ENCODE measurements at regions not wholly inside any gene's neighbourhood (a gene's known extent, or its start where the extent isn't known, plus 50 kb on each side); places are given as distances from the start of the nearest gene placed in this dataset.
A peak's percentile ranks its signal among the peaks of the same experiment; 100 is the strongest.

DNA sequence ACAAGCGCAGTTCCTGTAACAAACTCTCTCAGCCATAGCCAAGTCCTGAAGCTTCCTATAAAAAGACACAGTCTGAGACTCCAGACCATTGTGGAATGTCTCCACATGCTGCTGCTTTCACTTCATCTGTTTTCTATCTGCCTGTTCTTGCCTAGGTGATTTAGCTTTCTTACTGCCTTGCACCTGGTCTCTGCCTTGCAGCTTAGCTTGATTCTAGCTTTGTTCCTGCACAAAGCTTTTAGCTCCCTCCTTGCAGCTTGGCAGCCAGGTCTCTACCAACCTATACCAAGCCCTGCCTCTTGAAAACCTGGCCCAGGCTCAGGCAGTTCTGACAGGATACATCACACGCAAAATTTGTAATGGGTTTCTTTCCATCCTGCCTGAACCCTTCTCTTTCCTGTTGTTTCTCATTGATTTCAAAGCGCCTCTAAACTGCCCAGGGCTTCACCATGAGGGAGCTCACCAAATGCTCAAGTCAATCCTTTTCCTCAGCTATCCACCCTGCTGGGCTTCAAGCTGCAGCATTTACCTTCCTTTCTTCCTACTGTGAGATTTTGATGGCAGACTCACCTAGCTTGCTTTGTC, 941.3 kb upstream of the NXPH2 start:
- no peak overlapping the region; a peak in 1 of 5 replicates for H3K4me3 Mint-ChIP-seq
- no peak overlapping the region for H2BK20ac ChIP-seq (ENCODE audit: low read depth, low read length, poor library complexity, severe bottlenecking)
- H3K27ac ChIP-seq (ENCODE audit: insufficient read length, low read depth, low read length) = peak overlapping the region; percentile 0
- no peaks in the 10 kb centered on the region for H4K20me1 ChIP-seq (ENCODE audit: control insufficient read depth, insufficient read depth, insufficient read length)
- no peak overlapping the region for H3T11ph ChIP-seq (ENCODE audit: low read length)
- DNase-seq = peak; percentile 64
- no peaks in the 10 kb centered on the region for H3K79me1 ChIP-seq (ENCODE audit: insufficient read depth, low read depth, low read length, poor library complexity, severe bottlenecking)
- H2AFZ ChIP-seq (ENCODE audit: low read length) = no peak overlapping the region
- H3K23ac ChIP-seq (ENCODE audit: insufficient read length, low read depth, low read length) = no peak overlapping the region
- no CpG with 5 or more reads among the region's 3 CpGs for WGBS (ENCODE audit: extremely low coverage, insufficient read length, low lambda C conversion rate)
- no peaks in the 10 kb centered on the region for H3K9me3 ChIP-seq (ENCODE audit: control insufficient read depth, low read depth, low read length)
- H3K4me1 ChIP-seq (ENCODE audit: insufficient read depth, low read length) = peaks cover 5% of the 10 kb centered on the region; the same call in 1 of the 2 replicates
- H3K9me3 Mint-ChIP-seq = no peaks in the 10 kb centered on the region
- H3K27me3 ChIP-seq (ENCODE audit: insufficient read depth, low read length) = no peaks in the 10 kb centered on the region
- H3K27me3 Mint-ChIP-seq (ENCODE audit: low read depth) = peaks cover 20% of the 10 kb centered on the region
- H2AK5ac ChIP-seq (ENCODE audit: insufficient read length, low read length) = no peak overlapping the region
- H3K27ac Mint-ChIP-seq = peak overlapping the region; percentile 37 to 58 (median 49); a peak in 6 of 7 replicates
- H3K36me3 Mint-ChIP-seq (ENCODE audit: insufficient read depth in 1 of 3, low read depth in 3 of 3) = no peaks in the 10 kb centered on the region
- no peak overlapping the region for H2BK15ac ChIP-seq (ENCODE audit: low read depth, low read length)
- H4K8ac ChIP-seq (replicated peaks; ENCODE audit: insufficient read length, low read depth, low read length) = no peak overlapping the region
- H3K4me2 ChIP-seq (ENCODE audit: insufficient read depth, insufficient read length, low read length) = peak overlapping the region; percentile 22
- no peak overlapping the region for H2BK12ac ChIP-seq (ENCODE audit: insufficient read length, low read depth, low read length)
- H3K18ac ChIP-seq (ENCODE audit: insufficient read length, low read depth, low read length) = no peak overlapping the region
- no peak overlapping the region for H3K9ac ChIP-seq (ENCODE audit: extremely low read depth, insufficient read length, low read length)
- H3K79me2 ChIP-seq (ENCODE audit: insufficient read depth, low read length) = no peaks in the 10 kb centered on the region
- no peak overlapping the region for H4K91ac ChIP-seq (ENCODE audit: insufficient read length, low read depth, low read length)
- H3K56ac ChIP-seq (ENCODE audit: insufficient read length, low read depth, low read length) = no peak overlapping the region
- no peak overlapping the region for H3K4ac ChIP-seq (ENCODE audit: low read depth, low read length)
- no peak overlapping the region for H4K5ac ChIP-seq (ENCODE audit: insufficient read length, low read depth, low read length)
- no peak overlapping the region for H2BK5ac ChIP-seq (ENCODE audit: insufficient read length, low read length)
- no peak overlapping the region for H3K14ac ChIP-seq (ENCODE audit: insufficient read depth, low read length)
- H2BK120ac ChIP-seq (ENCODE audit: low read depth, low read length, poor library complexity, severe bottlenecking) = no peak overlapping the region
- no peaks in the 10 kb centered on the region for H3K23me2 ChIP-seq (ENCODE audit: insufficient read length, low read depth, low read length, poor library complexity, severe bottlenecking)
- H3K4me1 Mint-ChIP-seq = peaks cover 45 to 51% of the 10 kb centered on the region in 2 experiments
- TF ChIP-seq, protein P1, sequence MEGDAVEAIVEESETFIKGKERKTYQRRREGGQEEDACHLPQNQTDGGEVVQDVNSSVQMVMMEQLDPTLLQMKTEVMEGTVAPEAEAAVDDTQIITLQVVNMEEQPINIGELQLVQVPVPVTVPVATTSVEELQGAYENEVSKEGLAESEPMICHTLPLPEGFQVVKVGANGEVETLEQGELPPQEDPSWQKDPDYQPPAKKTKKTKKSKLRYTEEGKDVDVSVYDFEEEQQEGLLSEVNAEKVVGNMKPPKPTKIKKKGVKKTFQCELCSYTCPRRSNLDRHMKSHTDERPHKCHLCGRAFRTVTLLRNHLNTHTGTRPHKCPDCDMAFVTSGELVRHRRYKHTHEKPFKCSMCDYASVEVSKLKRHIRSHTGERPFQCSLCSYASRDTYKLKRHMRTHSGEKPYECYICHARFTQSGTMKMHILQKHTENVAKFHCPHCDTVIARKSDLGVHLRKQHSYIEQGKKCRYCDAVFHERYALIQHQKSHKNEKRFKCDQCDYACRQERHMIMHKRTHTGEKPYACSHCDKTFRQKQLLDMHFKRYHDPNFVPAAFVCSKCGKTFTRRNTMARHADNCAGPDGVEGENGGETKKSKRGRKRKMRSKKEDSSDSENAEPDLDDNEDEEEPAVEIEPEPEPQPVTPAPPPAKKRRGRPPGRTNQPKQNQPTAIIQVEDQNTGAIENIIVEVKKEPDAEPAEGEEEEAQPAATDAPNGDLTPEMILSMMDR (conservative IDR thresholded peaks at IDR 0.05) = no peak
